Keratinocyte (primary cell): ENCODE measurements at regions not wholly inside any gene's neighbourhood (a gene's known extent, or its start where the extent isn't known, plus 50 kb on each side); places are given as distances from the start of the nearest gene placed in this dataset.
A peak's percentile ranks its signal among the peaks of the same experiment; 100 is the strongest.

Experiments used
- DNase-seq: peaks from one replicate; pipeline ENCODE4 v3.0.0-alpha.2; 2011; ENCODE audit warnings: low read depth, missing footprints, low spot score
- FAIRE-seq: peaks from 2 replicates; lab custom pipeline; 2011; peaks lifted over from hg19 to GRCh38; lab: Jason Lieb, UNC
- H2AFZ ChIP-seq: 2 replicates; pipeline ENCODE4 v1.6.0; 2012; ENCODE audit warnings: low read length, control low read depth, inconsistent platforms; ENCODE audit not compliant: control insufficient read depth
- H3K27ac ChIP-seq: 2 replicates; pipeline ENCODE4 v1.5.1; 2011; ENCODE audit warnings: low read length; ENCODE audit not compliant: control insufficient read depth, insufficient read depth
- H3K27me3 ChIP-seq: 3 replicates; pipeline ENCODE4 v1.6.0; 2011; ENCODE audit warnings: low read length; ENCODE audit not compliant: control insufficient read depth, insufficient read depth; ENCODE audit errors: extremely low read depth
- H3K36me3 ChIP-seq, 2 experiments: 2 replicates in 1 of 2; 3 replicates in 1 of 2; pipeline ENCODE4 v1.5.1; 2011; ENCODE audit warnings: low read length in 2 of 2, mild to moderate bottlenecking in 1 of 2; ENCODE audit not compliant: control insufficient read depth in 2 of 2, insufficient read depth in 2 of 2; ENCODE audit errors: extremely low read depth in 1 of 2
- H3K4me1 ChIP-seq: 3 replicates; pipeline ENCODE4 v1.5.1; 2011; ENCODE audit warnings: low read length; ENCODE audit not compliant: control insufficient read depth, insufficient read depth; ENCODE audit errors: extremely low read depth
- H3K4me2 ChIP-seq: 3 replicates; pipeline ENCODE4 v1.6.0; 2011; ENCODE audit warnings: low read depth, low read length; ENCODE audit not compliant: control insufficient read depth, insufficient read depth; ENCODE audit errors: extremely low read depth
- H3K4me3 ChIP-seq, 3 experiments: fragments of 200-600 bp in 1 of 3; sonication (generic) in 1 of 3; 2 replicates in 2 of 3; 3 replicates in 1 of 3; pipeline ENCODE4 v1.5.1; 2011 to 2016; ENCODE audit warnings: low read length in 3 of 3, mild to moderate bottlenecking in 3 of 3, control low read depth in 2 of 3, inconsistent platforms in 1 of 3, low read depth in 1 of 3, mixed read lengths in 1 of 3, mixed run types in 1 of 3, moderate library complexity in 1 of 3; ENCODE audit not compliant: control insufficient read depth in 2 of 3, insufficient read depth in 2 of 3; ENCODE audit errors: extremely low read depth in 1 of 3
- H3K79me2 ChIP-seq: 2 replicates; pipeline ENCODE4 v1.6.0; 2012; ENCODE audit warnings: low read length; ENCODE audit not compliant: control insufficient read depth, insufficient read depth
- H3K9ac ChIP-seq: 3 replicates; pipeline ENCODE4 v1.6.0; 2011; ENCODE audit warnings: low read length; ENCODE audit not compliant: control insufficient read depth, insufficient read depth; ENCODE audit errors: extremely low read depth
- H3K9me1 ChIP-seq: 3 replicates; pipeline ENCODE4 v1.6.0; 2011; ENCODE audit warnings: low read length; ENCODE audit not compliant: control insufficient read depth, insufficient read depth; ENCODE audit errors: extremely low read depth
- H3K9me3 ChIP-seq: 2 replicates; pipeline ENCODE4 v1.5.1; 2012; ENCODE audit warnings: low read depth, low read length; ENCODE audit not compliant: control insufficient read depth
- H4K20me1 ChIP-seq: 3 replicates; pipeline ENCODE4 v1.6.0; 2011; ENCODE audit warnings: low read length; ENCODE audit not compliant: control insufficient read depth, insufficient read depth; ENCODE audit errors: extremely low read depth
- CTCF ChIP-seq, 3 experiments: IDR thresholded peaks in 1 of 3; conservative IDR thresholded peaks in 1 of 3; optimal IDR thresholded peaks in 1 of 3; 2 replicates in 2 of 3; 3 replicates in 1 of 3; pipeline versions ENCODE3 to v1.5.1; 2011; ENCODE audit warnings: low read length in 3 of 3, mild to moderate bottlenecking in 3 of 3, moderate library complexity in 2 of 3, control low read depth in 1 of 3, inconsistent platforms in 1 of 3; ENCODE audit not compliant: insufficient read depth in 2 of 3; ENCODE audit errors: extremely low read depth in 1 of 3
- EZH2 ChIP-seq: IDR thresholded peaks from one replicate; pipeline ENCODE4 v1.6.1; 2012; ENCODE audit warnings: inconsistent platforms, mild to moderate bottlenecking, low read length, moderate library complexity
- dilution Hi-C: fragments of 300-500 bp; cut with MboI; formaldehyde crosslinking; loops from one replicate; pipeline ENCODE4 v1.7.0; 2020; ENCODE audit warnings: low sequenced_read_pairs; ENCODE audit not compliant: extremely low pct_ligation_motif_present

GRCh38 chr2:65576861-65577601 lies 144.6 kb upstream of the SPRED2 start:
- Histone ChIP-seq H3K27ac (peak overlapping the region; percentile 89), H3K9ac (peak overlapping the region; percentile 67), H2AFZ (peak overlapping the region; percentile 45), H3K9me3 (peaks cover 2% of the 10 kb centered on the region), H3K4me2 (peak overlapping the region; percentile 75), H3K79me2 (no peaks in the 10 kb centered on the region), H3K27me3 (no peaks in the 10 kb centered on the region), H3K36me3 (no peaks in the 10 kb centered on the region), H3K4me1 (peaks cover 17% of the 10 kb centered on the region), H3K9me1 (no peaks in the 10 kb centered on the region), H4K20me1 (no peaks in the 10 kb centered on the region), H3K4me3 (peak overlapping the region in 2 of 3 experiments; percentile 4 to 35)
- DNase-seq (peak; percentile 62), FAIRE-seq (peak; percentile 62)
- TF ChIP-seq CTCF (optimal IDR thresholded peaks at IDR 0.05 in 1 of 3, IDR thresholded peaks at IDR 0.05 in 1 of 3, conservative IDR thresholded peaks at IDR 0.05 in 1 of 3; ENCODE audit: extremely low read depth in 1 of 3, insufficient read depth in 2 of 3, low read length in 3 of 3) (no peak), EZH2 (no peak)
- dilution Hi-C loops: no loop called here

- Histone ChIP-seq H3K27ac (peak overlapping the region; percentile 89), H3K27me3 (no peaks in the 10 kb centered on the region), H3K4me3 (no peak overlapping the region), H3K9ac (no peak overlapping the region), H3K4me1 (peaks cover 17% of the 10 kb centered on the region), H3K36me3 (no peaks in the 10 kb centered on the region), H3K79me2 (no peaks in the 10 kb centered on the region), H3K4me2 (no peak overlapping the region), H3K9me3 (peaks cover 2% of the 10 kb centered on the region), H4K20me1 (no peaks in the 10 kb centered on the region), H3K9me1 (no peaks in the 10 kb centered on the region), H2AFZ (no peak overlapping the region)
- TF ChIP-seq CTCF (optimal IDR thresholded peaks at IDR 0.05 in 1 of 3, IDR thresholded peaks at IDR 0.05 in 1 of 3, conservative IDR thresholded peaks at IDR 0.05 in 1 of 3; ENCODE audit: extremely low read depth in 1 of 3, insufficient read depth in 2 of 3, low read length in 3 of 3): no peak
- no peak for TF ChIP-seq EZH2
- FAIRE-seq (no peak), DNase-seq (no peak)
- dilution Hi-C loops: no loop called here
These were observed 143.9 kb upstream of the SPRED2 start for GRCh38 chr2:65576278-65576677.
